ENCODE measurements at regions not wholly inside any gene's neighbourhood (a gene's known extent, or its start where the extent isn't known, plus 50 kb on each side); places are given as distances from the start of the nearest gene placed in this dataset.

DNA sequence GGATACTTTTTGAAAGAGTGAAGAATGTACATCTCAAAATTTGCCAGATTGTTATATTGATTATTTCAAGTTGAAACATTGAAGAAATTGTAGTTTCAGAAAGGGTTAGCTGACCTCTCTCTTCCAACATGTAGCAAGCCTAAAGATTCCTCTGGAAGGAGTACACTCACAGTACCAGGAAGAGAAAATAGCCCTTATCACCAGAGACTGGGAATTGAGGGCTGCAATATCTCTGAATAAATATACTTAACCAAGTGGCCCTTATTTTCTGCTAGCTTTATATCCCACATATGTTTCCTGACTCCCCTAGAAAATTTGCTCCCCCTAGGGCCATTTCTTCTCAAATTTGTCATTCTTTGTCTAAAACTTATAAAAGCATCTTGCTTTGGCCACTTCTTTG lies 332.2 kb downstream of the GASK1B start:
- no peaks in the 10 kb centered on the region for H3K27me3 ChIP-seq (replicated peaks; ENCODE audit: insufficient read depth)
- no peaks in the 10 kb centered on the region for H3K4me1 ChIP-seq (replicated peaks)
- DNase-seq (ENCODE audit: low spot score) = no peak
- H3K36me3 ChIP-seq = no peaks in the 10 kb centered on the region
- H3K27ac ChIP-seq = no peak overlapping the region
- no peak overlapping the region for H3K4me3 ChIP-seq
- TF ChIP-seq, protein P1, sequence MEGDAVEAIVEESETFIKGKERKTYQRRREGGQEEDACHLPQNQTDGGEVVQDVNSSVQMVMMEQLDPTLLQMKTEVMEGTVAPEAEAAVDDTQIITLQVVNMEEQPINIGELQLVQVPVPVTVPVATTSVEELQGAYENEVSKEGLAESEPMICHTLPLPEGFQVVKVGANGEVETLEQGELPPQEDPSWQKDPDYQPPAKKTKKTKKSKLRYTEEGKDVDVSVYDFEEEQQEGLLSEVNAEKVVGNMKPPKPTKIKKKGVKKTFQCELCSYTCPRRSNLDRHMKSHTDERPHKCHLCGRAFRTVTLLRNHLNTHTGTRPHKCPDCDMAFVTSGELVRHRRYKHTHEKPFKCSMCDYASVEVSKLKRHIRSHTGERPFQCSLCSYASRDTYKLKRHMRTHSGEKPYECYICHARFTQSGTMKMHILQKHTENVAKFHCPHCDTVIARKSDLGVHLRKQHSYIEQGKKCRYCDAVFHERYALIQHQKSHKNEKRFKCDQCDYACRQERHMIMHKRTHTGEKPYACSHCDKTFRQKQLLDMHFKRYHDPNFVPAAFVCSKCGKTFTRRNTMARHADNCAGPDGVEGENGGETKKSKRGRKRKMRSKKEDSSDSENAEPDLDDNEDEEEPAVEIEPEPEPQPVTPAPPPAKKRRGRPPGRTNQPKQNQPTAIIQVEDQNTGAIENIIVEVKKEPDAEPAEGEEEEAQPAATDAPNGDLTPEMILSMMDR (IDR thresholded peaks at IDR 0.05) = no peak
- TF ChIP-seq POLR2A (IDR thresholded peaks at IDR 0.05) = no peak
- no peak for TF ChIP-seq POLR2AphosphoS5 (IDR thresholded peaks at IDR 0.05)
- no peaks in the 10 kb centered on the region for H3K9me3 ChIP-seq
- intact Hi-C loops (cut with DNase I) = no loop called here

DNA sequence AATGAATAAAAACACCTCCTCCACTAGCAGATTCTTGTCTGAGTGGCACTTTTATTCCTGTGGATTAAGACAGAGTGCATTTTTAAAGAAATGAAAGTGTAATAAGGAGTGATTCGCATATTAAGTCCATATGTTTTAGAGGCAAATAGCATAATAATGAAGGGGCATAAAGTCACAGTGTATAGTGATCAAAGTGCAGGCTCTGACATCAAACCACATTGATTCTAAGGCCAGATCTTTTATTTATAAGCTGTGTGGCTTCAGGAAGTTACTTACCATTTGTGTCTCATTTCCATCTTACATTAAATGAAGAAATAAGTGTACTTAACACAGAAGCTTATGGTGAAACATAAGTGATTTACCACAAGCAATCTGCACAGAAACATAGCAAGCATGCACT lies 332.8 kb downstream of the GASK1B start:
- 90% methylated on average over 1 of the region's 1 CpG for WGBS
- intact Hi-C loops (cut with DNase I) = no loop called here
- Histone ChIP-seq H3K9me3 (no peaks in the 10 kb centered on the region), H3K36me3 (no peaks in the 10 kb centered on the region), H3K4me3 (no peak overlapping the region), H3K4me1 (replicated peaks) (no peaks in the 10 kb centered on the region), H3K27ac (no peak overlapping the region), H3K27me3 (replicated peaks; ENCODE audit: insufficient read depth) (no peaks in the 10 kb centered on the region)
- TF ChIP-seq POLR2AphosphoS5 (IDR thresholded peaks at IDR 0.05) (no peak), POLR2A (IDR thresholded peaks at IDR 0.05) (no peak)
- TF ChIP-seq, protein P1 (IDR thresholded peaks at IDR 0.05) = no peak
- no peak for DNase-seq (ENCODE audit: low spot score)

DNA sequence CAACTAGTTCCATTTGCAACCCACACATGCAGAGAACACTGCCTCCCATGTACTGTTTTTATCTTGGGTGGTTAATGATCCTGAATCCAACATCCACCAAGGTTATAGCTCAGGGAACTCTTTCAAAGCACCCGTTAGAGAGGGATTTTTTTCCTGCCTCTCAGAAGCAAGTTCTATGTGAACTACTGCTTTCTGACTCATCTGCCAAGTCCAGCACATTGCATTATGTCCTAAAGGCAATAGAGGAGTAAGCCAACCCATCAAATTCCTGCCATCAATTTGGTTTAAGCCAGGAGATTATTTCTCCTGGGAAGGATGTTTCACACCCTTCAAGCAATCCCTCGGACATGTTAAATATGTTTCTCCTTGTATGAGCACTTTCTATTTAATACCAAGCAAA lies 334.5 kb downstream of the GASK1B start:
- Histone ChIP-seq H3K4me3 (no peak overlapping the region), H3K36me3 (no peaks in the 10 kb centered on the region), H3K4me1 (replicated peaks) (no peaks in the 10 kb centered on the region), H3K27ac (no peak overlapping the region), H3K9me3 (no peaks in the 10 kb centered on the region), H3K27me3 (replicated peaks; ENCODE audit: insufficient read depth) (no peaks in the 10 kb centered on the region)
- TF ChIP-seq POLR2AphosphoS5 (IDR thresholded peaks at IDR 0.05) = no peak
- TF ChIP-seq POLR2A (IDR thresholded peaks at IDR 0.05) = no peak
- TF ChIP-seq, protein P1 (IDR thresholded peaks at IDR 0.05) = no peak
- whole genome bisulfite sequencing = 45% methylated on average over 2 of the region's 2 CpGs
- intact Hi-C loops (cut with DNase I) = no loop called here
- DNase-seq (ENCODE audit: low spot score) = no peak

DNA sequence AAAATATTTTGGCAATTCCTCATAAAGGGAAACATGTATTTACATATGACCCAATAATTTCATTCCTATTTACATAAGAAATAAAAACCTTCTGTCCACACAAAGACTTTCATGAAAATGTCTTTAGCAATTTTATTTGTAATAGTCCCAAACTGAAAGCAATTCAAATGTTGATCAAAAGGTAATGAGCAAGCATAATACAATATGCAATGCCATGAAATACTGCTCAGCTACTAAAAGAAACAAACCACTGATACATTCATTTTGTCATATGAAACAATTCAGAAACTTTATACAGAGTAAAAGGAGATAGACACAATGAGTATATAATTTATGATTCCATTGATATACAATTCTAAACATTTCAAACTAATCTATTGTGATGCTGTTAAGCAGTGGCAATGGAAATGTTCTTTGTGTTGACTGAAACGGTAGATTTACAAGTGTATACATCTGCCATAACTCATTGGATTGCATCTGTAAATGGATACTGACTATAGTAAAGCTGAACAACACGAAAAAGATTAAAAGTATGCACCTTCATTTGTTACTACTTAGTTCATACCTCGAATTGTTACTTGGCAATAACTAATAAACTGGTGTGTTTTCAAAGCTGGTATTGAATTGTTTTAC lies 335.6 kb downstream of the GASK1B start:
- no peaks in the 10 kb centered on the region for H3K36me3 ChIP-seq
- no peaks in the 10 kb centered on the region for H3K4me1 ChIP-seq (replicated peaks)
- no peak overlapping the region for H3K4me3 ChIP-seq
- DNase-seq (ENCODE audit: low spot score) = no peak
- 34% methylated on average over 3 of the region's 3 CpGs for WGBS
- TF ChIP-seq POLR2AphosphoS5 (IDR thresholded peaks at IDR 0.05) = no peak
- TF ChIP-seq, protein P1 (IDR thresholded peaks at IDR 0.05) = no peak
- TF ChIP-seq POLR2A (IDR thresholded peaks at IDR 0.05) = no peak
- no peak overlapping the region for H3K27ac ChIP-seq
- no peaks in the 10 kb centered on the region for H3K27me3 ChIP-seq (replicated peaks; ENCODE audit: insufficient read depth)
- intact Hi-C loops (cut with DNase I) = no loop called here
- no peaks in the 10 kb centered on the region for H3K9me3 ChIP-seq

DNA sequence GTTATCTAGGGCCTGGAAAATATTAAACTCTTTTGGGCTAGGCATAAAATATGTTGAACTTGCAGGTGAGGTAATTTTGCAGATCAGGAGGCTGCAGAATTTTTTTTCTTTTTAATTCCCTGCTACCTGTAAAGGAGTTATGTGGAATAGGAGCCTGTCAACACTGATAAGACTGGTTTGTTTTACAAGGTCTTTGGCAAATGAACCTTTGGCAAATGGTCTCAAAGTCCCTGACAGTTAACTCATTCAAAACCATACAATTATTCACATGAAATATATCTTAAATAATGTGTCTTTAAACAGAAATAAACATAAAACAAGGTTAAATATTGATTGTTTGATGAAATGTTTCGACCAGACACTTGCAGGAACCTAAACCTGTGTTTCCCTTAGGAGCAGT lies 340.2 kb downstream of the GASK1B start:
- TF ChIP-seq, protein P1 (IDR thresholded peaks at IDR 0.05) = no peak
- no peak for TF ChIP-seq POLR2A (IDR thresholded peaks at IDR 0.05)
- no peak for TF ChIP-seq POLR2AphosphoS5 (IDR thresholded peaks at IDR 0.05)
- intact Hi-C loops (cut with DNase I) = no loop called here
- Histone ChIP-seq H3K27ac (no peak overlapping the region), H3K4me1 (replicated peaks) (no peaks in the 10 kb centered on the region), H3K9me3 (no peaks in the 10 kb centered on the region), H3K4me3 (no peak overlapping the region), H3K36me3 (no peaks in the 10 kb centered on the region), H3K27me3 (replicated peaks; ENCODE audit: insufficient read depth) (no peaks in the 10 kb centered on the region)
- WGBS = 65% methylated on average over 1 of the region's 1 CpG
- DNase-seq (ENCODE audit: low spot score) = no peak

Measured in prostate gland (tissue), 2 donors.